ENCODE measurements at regions not wholly inside any gene's neighbourhood (a gene's known extent, or its start where the extent isn't known, plus 50 kb on each side); places are given as distances from the start of the nearest gene placed in this dataset.

GRCh38 chr12:63047146-63047545 is 103.9 kb downstream of the AVPR1A start:
- no peaks in the 10 kb centered on the region for H4K20me1 ChIP-seq (replicated peaks; ENCODE audit: control insufficient read depth, extremely low read depth, insufficient read depth, low read length)
- no peak overlapping the region for H3K4me2 ChIP-seq (ENCODE audit: insufficient read depth, low read length)
- DNase-seq (ENCODE audit: low read depth, low spot score) (no peak), FAIRE-seq (no peak)
- dilution Hi-C loops (cut with MboI; ENCODE audit: extremely low pct_ligation_motif_present, low sequenced_read_pairs) = no loop called here
- no peaks in the 10 kb centered on the region for H3K27me3 ChIP-seq (ENCODE audit: control insufficient read depth in 2 of 2, insufficient read depth in 2 of 2, low read length in 2 of 2)
- no peak overlapping the region for H3K4me3 ChIP-seq (replicated peaks in 1 of 3; ENCODE audit: insufficient read depth in 1 of 3, low read depth in 1 of 3, low read length in 3 of 3)
- ChIA-PET CTCF (no interaction called here), POLR2A (no interaction called here)
- intact Hi-C loops (cut with micrococcal nuclease) = no loop called here
- H2AFZ ChIP-seq (ENCODE audit: low read depth, low read length) = no peak overlapping the region
- H3K4me1 ChIP-seq (ENCODE audit: control insufficient read depth, extremely low read depth, insufficient read depth, low read length) = no peaks in the 10 kb centered on the region
- BruUV-seq (replicated peaks) = no TSS peak
- no peak overlapping the region for H3K27ac ChIP-seq (ENCODE audit: insufficient read depth, low read depth, low read length)
- no peak overlapping the region for H3K9ac ChIP-seq (replicated peaks; ENCODE audit: extremely low read depth, insufficient read depth, low read length)
- H3K79me2 ChIP-seq (ENCODE audit: control insufficient read depth, insufficient read depth, low read length) = no peaks in the 10 kb centered on the region
- no peaks in the 10 kb centered on the region for H3K9me1 ChIP-seq (replicated peaks; ENCODE audit: control insufficient read depth, extremely low read depth, insufficient read depth, low read length)
- H3K36me3 ChIP-seq (ENCODE audit: control insufficient read depth in 2 of 2, extremely low read depth in 1 of 2, insufficient read depth in 2 of 2, low read length in 2 of 2) = no peaks in the 10 kb centered on the region
- H3K9me3 ChIP-seq (replicated peaks; ENCODE audit: control insufficient read depth, insufficient read depth, low read length) = no peaks in the 10 kb centered on the region
- TF ChIP-seq POLR2A (IDR thresholded peaks at IDR 0.05; ENCODE audit: low read depth, low read length) (no peak), MYC (IDR thresholded peaks at IDR 0.05; ENCODE audit: low read depth, low read length) (no peak), POLR2AphosphoS5 (IDR thresholded peaks at IDR 0.05; ENCODE audit: insufficient read depth, low read depth, low read length) (no peak), EZH2 (IDR thresholded peaks at IDR 0.05; ENCODE audit: borderline replicate concordance, low read depth, low read length, severe bottlenecking) (no peak), GATA2 (IDR thresholded peaks at IDR 0.05; ENCODE audit: insufficient read depth, insufficient read length, low read depth, low read length) (no peak), CTCF (IDR thresholded peaks at IDR 0.05; ENCODE audit: extremely low read depth in 1 of 2, insufficient read depth in 1 of 2, low read depth in 1 of 2, low read length in 2 of 2) (no peak), MAX (IDR thresholded peaks at IDR 0.05; ENCODE audit: insufficient read depth, insufficient read length) (no peak), FOS (IDR thresholded peaks at IDR 0.05; ENCODE audit: borderline replicate concordance, insufficient read depth, low read length) (no peak), JUN (IDR thresholded peaks at IDR 0.05; ENCODE audit: borderline replicate concordance, insufficient read depth, insufficient read length, low read depth) (no peak)

Data from endothelial cell of umbilical vein (primary cell).